ENCODE measurements at regions not wholly inside any gene's neighbourhood (a gene's known extent, or its start where the extent isn't known, plus 50 kb on each side); places are given as distances from the start of the nearest gene placed in this dataset.

- TF ChIP-seq, protein P1, sequence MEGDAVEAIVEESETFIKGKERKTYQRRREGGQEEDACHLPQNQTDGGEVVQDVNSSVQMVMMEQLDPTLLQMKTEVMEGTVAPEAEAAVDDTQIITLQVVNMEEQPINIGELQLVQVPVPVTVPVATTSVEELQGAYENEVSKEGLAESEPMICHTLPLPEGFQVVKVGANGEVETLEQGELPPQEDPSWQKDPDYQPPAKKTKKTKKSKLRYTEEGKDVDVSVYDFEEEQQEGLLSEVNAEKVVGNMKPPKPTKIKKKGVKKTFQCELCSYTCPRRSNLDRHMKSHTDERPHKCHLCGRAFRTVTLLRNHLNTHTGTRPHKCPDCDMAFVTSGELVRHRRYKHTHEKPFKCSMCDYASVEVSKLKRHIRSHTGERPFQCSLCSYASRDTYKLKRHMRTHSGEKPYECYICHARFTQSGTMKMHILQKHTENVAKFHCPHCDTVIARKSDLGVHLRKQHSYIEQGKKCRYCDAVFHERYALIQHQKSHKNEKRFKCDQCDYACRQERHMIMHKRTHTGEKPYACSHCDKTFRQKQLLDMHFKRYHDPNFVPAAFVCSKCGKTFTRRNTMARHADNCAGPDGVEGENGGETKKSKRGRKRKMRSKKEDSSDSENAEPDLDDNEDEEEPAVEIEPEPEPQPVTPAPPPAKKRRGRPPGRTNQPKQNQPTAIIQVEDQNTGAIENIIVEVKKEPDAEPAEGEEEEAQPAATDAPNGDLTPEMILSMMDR (IDR thresholded peaks at IDR 0.05; ENCODE audit: low read length): no peak
- no peak for TF ChIP-seq EZH2 (IDR thresholded peaks at IDR 0.05; ENCODE audit: borderline replicate concordance, low read length)
Observed at GRCh38 chrX:39497702-39498265, 600.0 kb downstream of the BCOR start.
